Stimulated activated naive B cell treated with anti-CD40 and anti-IgM and Interleukin-4, amounts not matched to agents 10 μg/mL and 1 μg/mL and 100 μg/mL, for 72 hours (primary cell): ENCODE measurements at regions not wholly inside any gene's neighbourhood (a gene's known extent, or its start where the extent isn't known, plus 50 kb on each side); places are given as distances from the start of the nearest gene placed in this dataset.
A peak's percentile ranks its signal among the peaks of the same experiment; 100 is the strongest.
"Not testable (repeated sequence)": the region's sequence is repeated elsewhere in the genome, so short reads cannot be mapped to it uniquely, and the experiment has no call there.

Experiments
- ATAC-seq, 2 donors: fragments of 150-1000 bp; cut with Tn5 transposase; replicated peaks; 2 replicates each; pipeline ENCODE4 v1.10.0; 2021; ENCODE audit warnings: moderate library complexity in 1 of 2
- DNase-seq: peaks from one replicate; pipeline ENCODE4 v3.0.0; 2021
- H3K27ac Mint-ChIP-seq: one replicate; pipeline ENCODE4 v1.8.0; 2022; ENCODE audit warnings: mild to moderate bottlenecking, mixed read lengths
- H3K27me3 Mint-ChIP-seq, 2 donors: one replicate each; pipeline ENCODE4 v1.8.0; 2022; ENCODE audit warnings: mixed read lengths in 2 of 2
- H3K36me3 Mint-ChIP-seq, 2 donors: one replicate each; pipeline ENCODE4 v1.8.0; 2022; ENCODE audit warnings: mixed read lengths in 2 of 2, mild to moderate bottlenecking in 1 of 2
- H3K4me1 Mint-ChIP-seq, 2 donors: one replicate each; pipeline ENCODE4 v1.8.0; 2022; ENCODE audit warnings: mixed read lengths in 2 of 2, mild to moderate bottlenecking in 1 of 2
- H3K4me3 Mint-ChIP-seq, 2 donors: one replicate each; pipeline ENCODE4 v1.8.0; 2022; ENCODE audit warnings: mild to moderate bottlenecking in 2 of 2, mixed read lengths in 2 of 2, moderate library complexity in 1 of 2
- H3K9me3 Mint-ChIP-seq, 2 donors: one replicate each; pipeline ENCODE4 v1.8.0; 2022; ENCODE audit warnings: mixed read lengths in 2 of 2, mild to moderate bottlenecking in 1 of 2

DNA sequence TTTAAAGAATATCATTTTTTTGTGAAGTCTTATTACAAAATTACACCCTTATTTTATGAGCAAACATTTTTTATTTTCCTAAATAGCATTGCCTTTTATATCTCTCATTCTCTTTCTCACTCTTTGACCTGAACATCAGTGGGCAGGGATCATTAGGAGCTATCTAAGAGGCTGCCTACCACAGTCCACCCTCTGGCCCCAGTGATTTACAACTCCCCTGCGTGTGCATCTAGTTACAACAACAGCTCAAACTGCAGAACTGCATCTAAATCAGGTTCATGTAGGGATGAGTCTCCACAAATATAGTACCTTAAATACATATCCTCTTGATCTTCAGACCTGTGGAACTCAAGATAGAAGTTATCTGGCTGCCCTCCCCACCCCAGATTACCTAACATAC, 172.4 kb upstream of the CXCR4 start:
- Mint-ChIP-seq H3K4me3 (no peak overlapping the region), H3K27ac (no peak overlapping the region), H3K9me3 (peaks cover 0 to 7% of the 10 kb centered on the region in 2 donors), H3K36me3 (peaks cover 0 to 3% of the 10 kb centered on the region in 2 donors), H3K4me1 (peaks cover 13 to 20% of the 10 kb centered on the region in 2 donors), H3K27me3 (no peaks in the 10 kb centered on the region)
- DNase-seq (no peak), ATAC-seq (no peak)

DNA sequence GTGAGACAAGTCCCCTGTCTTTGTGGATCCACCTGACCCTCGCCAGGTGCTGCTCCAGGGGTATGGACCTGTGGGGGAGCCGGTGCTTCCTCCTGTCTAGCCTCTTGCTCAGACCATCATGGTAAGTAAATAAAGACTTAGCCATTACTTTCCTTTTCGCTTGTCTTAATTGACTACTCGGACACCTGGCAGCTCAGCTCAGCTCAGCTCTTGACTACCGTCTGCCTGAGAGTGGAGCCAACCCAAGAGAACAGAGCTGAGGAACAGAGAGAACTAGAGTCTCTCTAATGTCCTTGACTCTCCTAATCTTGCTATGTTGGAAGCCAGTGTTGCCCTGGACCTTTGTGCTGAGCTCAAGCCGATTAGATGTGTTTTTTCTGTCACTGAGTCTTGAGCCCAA, 170.3 kb upstream of the CXCR4 start:
- H3K4me1 Mint-ChIP-seq = peaks cover 30 to 38% of the 10 kb centered on the region in 2 donors
- H3K27me3 Mint-ChIP-seq = no peaks in the 10 kb centered on the region
- DNase-seq = no peak
- H3K4me3 Mint-ChIP-seq = no peak overlapping the region
- H3K9me3 Mint-ChIP-seq = peaks cover 2 to 7% of the 10 kb centered on the region in 2 donors
- ATAC-seq = no peak
- H3K36me3 Mint-ChIP-seq = peaks cover 0 to 3% of the 10 kb centered on the region in 2 donors
- H3K27ac Mint-ChIP-seq = no peak overlapping the region

DNA sequence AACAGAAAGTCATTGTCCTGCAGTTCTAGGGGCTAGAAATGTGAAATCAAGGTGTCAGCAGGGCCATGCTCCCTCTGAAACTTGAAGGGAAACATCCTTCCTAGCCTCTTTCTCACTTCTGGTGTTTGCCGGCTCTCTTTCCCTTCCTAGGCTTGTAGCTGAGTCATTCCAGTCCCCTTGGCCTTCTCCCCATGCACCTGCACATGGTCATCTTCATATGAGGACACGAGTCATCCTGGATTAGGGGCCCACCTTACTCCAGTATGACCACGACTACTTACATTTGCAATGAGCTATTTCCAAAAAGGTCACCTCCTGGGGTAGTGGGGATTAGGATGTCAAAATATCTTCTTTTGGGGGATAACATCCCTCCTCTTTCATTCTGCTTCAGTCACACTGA, 168.5 kb upstream of the CXCR4 start:
- Mint-ChIP-seq H3K4me3 (peak overlapping the region in 1 of 2 donors; percentile 18), H3K27ac (peak overlapping the region; percentile 67), H3K36me3 (peaks cover 0 to 3% of the 10 kb centered on the region in 2 donors), H3K27me3 (no peaks in the 10 kb centered on the region), H3K9me3 (peaks cover 2% of the 10 kb centered on the region in 2 donors), H3K4me1 (peaks cover 44 to 56% of the 10 kb centered on the region in 2 donors)
- peak; percentile 55 to 57 for ATAC-seq
- DNase-seq = no peak

DNA sequence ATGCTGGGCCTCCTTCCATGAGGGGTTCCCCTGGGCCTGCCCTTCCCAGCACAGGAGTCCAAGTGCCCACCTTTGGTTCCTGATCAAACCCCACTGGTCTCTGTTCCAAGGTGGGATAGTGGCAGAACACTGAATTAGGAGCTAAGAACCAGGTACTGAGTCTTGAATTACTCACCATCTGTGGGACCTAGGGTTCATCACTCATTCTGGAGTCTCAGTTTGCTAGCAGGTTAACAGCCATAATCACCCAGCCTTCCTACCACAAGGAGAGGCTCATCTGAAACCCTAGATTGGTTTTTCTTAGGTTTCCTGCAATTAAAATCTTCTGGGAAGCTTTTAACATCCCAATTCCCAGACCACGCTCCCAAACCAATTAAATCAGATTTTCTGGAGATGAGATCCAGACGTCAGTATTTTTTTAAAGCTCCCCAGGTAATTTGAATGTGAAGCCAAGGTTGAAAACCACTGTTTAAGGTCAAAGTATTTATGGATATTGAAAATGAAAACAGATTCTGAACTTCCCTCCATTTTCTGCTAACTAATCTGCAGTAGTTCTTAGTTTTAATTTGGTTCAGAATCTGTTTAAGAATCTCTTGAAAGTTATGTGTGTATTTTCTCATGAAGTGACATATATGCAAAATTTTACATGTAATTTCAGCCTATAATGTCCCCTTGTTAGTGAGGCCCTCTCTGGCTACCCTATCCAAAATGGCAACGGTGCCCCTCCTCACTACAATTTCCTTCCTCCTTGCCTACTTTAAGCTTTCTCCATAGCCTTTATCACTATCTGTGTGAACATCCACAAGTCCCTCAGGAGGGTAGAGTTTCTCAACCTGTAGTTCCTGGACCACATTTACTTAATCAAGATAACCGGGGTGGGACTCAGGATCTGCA, 166.5 kb upstream of the CXCR4 start:
- Mint-ChIP-seq H3K36me3 (peaks cover 0 to 3% of the 10 kb centered on the region in 2 donors), H3K27me3 (no peaks in the 10 kb centered on the region), H3K27ac (peak overlapping the region; percentile 95), H3K9me3 (peaks cover 0 to 2% of the 10 kb centered on the region in 2 donors), H3K4me3 (peak overlapping the region; percentile 69 to 70), H3K4me1 (peaks cover 57 to 72% of the 10 kb centered on the region in 2 donors)
- DNase-seq (no peak), ATAC-seq (peak; percentile 75 to 79)

DNA sequence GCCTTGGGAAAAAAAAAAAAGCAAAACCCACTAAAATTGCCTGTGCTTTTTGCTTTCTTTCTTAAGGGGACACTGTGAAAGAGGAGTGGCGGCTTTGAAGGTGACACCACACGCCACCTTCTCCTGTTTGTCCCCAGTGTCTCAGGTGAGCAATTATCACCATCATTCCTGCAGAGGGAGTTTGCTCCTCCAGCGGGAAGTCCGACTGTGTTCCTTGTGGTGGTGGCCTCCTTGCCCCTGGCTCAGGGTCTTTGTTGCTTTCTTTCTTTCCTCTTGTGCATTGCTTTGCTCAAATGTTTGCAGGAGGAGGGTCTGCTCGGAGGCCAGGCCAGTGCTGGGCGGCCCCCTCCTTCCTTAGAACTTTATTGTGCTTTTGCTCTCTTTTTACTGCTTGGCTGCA, 164.3 kb upstream of the CXCR4 start:
- no peak for DNase-seq
- Mint-ChIP-seq H3K36me3 (peaks cover 0 to 3% of the 10 kb centered on the region in 2 donors), H3K4me1 (peaks cover 60 to 76% of the 10 kb centered on the region in 2 donors), H3K9me3 (peaks cover 0 to 2% of the 10 kb centered on the region in 2 donors), H3K27ac (no peak overlapping the region), H3K27me3 (no peaks in the 10 kb centered on the region), H3K4me3 (no peak overlapping the region)
- ATAC-seq = no peak

DNA sequence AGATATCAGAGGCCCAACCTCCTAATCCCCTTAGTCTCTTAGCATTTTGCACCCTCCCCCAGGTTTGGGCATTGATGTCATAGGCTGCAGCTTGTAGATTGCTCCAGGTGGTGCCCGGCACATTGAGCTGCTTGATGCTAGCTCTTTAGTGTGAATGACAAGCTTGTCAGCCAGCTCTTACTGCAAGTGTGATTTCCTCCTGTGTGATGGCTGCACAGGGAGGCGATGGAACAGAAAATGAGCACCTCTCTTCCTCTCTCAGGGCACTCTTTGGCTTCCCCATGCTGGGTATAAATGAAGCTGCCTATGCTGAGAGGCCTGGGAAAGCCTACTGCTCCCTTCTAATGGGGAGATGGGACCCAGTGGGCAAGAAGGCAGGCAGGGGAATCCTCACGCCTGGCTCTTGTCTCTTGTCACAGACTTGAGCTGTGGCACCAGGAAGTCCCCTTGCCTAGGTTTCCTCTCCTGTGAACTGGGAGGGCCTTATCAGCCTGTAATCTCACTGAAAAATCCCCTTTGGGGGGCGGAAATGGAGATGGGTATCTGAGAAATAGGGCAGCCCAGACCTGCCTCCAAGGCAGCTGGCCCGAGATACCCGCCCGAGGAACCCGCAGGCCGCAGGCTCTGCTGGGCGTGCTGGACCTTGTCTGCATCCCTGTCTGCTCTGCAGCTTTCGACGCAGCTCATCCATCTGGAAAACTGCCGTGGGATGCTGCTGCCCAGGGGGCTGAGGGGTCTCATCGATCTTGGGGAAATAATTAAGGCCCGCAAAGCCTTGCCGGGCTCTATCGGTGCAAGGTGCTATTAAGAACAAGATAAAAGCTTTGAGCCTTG, 163.5 kb upstream of the CXCR4 start:
- Mint-ChIP-seq H3K9me3 (peaks cover 0 to 2% of the 10 kb centered on the region in 2 donors), H3K4me1 (peaks cover 57 to 70% of the 10 kb centered on the region in 2 donors), H3K27me3 (no peaks in the 10 kb centered on the region), H3K27ac (peak overlapping the region; percentile 82), H3K4me3 (no peak overlapping the region), H3K36me3 (peaks cover 0 to 3% of the 10 kb centered on the region in 2 donors)
- ATAC-seq = peak in 1 of 2 donors; percentile 51
- DNase-seq = no peak

DNA sequence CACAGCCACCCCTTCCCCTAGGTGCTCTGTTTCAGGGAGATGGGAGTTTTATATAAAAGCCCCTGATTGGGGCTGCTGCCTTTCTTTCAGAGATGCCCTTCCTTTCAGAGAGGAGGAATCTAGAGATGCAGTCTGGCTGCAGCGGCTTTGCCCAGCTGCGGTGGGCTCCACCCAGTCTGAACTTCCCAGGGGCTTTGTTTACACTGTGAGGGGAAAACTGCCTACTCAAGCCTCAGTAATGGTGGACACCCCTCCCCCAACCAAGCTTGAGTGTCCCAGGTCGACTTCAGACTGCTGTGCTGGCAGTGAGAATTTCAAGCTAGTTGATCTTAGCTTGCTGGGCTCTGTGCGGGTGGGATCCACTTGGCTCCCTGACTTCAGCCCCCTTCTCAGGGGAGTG, 148.4 kb upstream of the CXCR4 start:
- not testable (repeated sequence) for H3K27ac Mint-ChIP-seq

DNA sequence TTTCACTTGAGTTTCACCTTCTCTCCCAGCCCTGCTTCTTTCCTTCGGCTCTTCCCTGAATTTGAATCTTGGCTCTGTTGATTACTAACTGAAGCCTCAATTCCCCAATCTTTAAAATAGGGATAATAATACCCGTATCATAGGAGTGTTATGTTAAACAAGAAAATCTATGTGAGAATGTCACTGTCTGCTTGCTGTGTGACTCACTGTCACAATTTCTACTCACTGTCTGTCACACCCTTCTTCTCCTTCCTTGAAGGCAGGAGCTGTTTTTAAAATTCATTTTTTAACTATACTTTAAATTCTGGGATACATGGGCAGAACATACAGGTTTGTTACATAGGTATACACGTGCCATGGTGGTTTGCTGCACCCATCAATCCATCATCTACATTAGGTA, 141.6 kb upstream of the CXCR4 start:
- ATAC-seq = no peak
- Mint-ChIP-seq H3K9me3 (peaks cover 4 to 5% of the 10 kb centered on the region in 2 donors), H3K27me3 (no peaks in the 10 kb centered on the region), H3K27ac (peak overlapping the region; percentile 48), H3K36me3 (peaks cover 3 to 6% of the 10 kb centered on the region in 2 donors), H3K4me3 (no peak overlapping the region), H3K4me1 (peaks cover 38 to 58% of the 10 kb centered on the region in 2 donors)
- no peak for DNase-seq

More for the DNA sequence above, 148.4 kb upstream of the CXCR4 start:
- DNase-seq, ATAC-seq, H3K4me3 Mint-ChIP-seq, H3K27me3 Mint-ChIP-seq, H3K36me3 Mint-ChIP-seq: not testable (repeated sequence)
- Mint-ChIP-seq H3K4me1 (peaks cover 14 to 16% of the 10 kb centered on the region in 2 donors), H3K9me3 (peaks cover 6 to 12% of the 10 kb centered on the region in 2 donors)

DNA sequence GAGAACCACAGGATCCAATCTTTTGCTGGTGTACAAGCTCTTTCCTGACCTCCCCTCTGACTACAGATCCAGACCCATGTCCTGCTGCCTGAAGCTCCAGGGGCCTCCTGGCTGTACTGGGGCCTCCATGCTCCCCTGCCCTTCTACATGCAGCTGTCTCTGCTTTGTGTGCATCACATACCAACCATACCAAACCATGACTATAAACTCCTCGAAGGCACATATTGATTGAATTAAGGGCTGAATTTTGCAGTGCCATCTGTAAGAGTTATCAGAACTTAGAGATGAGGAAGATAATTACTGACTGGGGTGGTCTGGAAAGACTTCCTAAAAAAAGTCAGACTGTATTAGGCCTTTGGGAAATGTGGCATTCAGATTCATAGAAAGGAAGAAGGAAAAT, 139.9 kb upstream of the CXCR4 start:
- ATAC-seq (no peak), DNase-seq (no peak)
- Mint-ChIP-seq H3K4me1 (peaks cover 52 to 74% of the 10 kb centered on the region in 2 donors), H3K27me3 (no peaks in the 10 kb centered on the region), H3K36me3 (peaks cover 0 to 3% of the 10 kb centered on the region in 2 donors), H3K9me3 (peaks cover 0 to 3% of the 10 kb centered on the region in 2 donors), H3K4me3 (no peak overlapping the region), H3K27ac (peak overlapping the region; percentile 15)

DNA sequence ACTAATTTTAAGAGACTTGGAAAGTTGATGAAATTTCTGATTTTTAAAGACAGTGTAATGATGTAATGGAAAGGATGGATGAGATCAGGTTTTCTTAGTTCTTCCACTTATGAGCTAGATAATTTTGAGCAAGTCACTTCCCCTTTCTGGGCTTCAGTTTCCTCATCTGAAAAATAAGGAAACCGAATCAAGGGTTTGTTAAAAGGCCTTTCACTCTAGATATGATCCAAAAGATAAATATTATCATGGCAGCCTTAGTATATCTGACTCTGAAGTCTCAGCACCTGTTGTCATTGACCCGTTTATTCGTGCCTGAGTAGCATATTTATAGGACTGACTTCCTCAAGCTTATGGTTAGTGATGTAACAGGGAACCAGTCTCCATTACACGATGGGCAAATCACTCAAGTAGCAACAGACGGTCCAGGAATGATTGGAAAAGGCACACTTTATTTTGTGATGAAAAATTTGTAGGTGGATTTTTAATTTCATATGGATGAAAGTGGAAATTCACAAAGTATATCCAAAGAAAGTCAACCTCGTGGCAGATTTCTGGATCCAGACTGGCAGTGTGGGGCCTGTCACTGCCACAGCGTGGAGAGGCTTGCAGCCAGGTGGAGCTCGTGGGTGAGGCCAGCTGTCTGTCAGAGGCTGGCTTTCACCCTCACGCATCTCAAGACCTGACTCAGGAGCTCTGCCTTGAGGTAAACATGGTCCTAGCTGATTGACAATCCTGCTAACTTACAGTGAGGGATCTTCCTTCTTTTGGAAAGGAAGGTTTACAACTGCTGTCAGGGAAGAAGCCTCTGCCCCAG, 137.9 kb upstream of the CXCR4 start:
- Mint-ChIP-seq H3K4me3 (peak overlapping the region; percentile 25), H3K27me3 (no peaks in the 10 kb centered on the region), H3K4me1 (peaks cover 66 to 94% of the 10 kb centered on the region in 2 donors), H3K9me3 (no peaks in the 10 kb centered on the region), H3K27ac (peak overlapping the region; percentile 97), H3K36me3 (no peaks in the 10 kb centered on the region)
- ATAC-seq (peak; percentile 76 to 79), DNase-seq (peak; percentile 61)

DNA sequence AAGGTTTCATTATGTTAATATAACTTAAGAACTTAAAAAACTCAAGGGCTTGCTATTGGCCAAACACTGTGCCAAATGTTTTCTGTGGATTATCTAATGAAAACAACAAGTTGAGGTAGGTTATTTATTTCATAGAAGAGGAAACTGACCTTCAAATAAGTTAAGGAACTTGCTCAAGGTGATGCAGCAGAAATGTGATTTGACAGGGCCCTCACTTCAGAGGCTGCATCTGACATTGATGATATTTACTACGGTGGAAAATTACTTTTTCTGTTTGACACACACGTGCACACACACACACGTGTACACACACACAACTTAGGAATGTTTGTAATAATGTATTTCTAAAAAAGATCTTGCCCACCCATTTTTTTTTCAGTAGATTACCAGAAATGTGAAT, 137.2 kb upstream of the CXCR4 start:
- Mint-ChIP-seq H3K4me1 (peaks cover 69 to 98% of the 10 kb centered on the region in 2 donors), H3K36me3 (no peaks in the 10 kb centered on the region), H3K27me3 (no peaks in the 10 kb centered on the region), H3K9me3 (peaks cover 0 to 6% of the 10 kb centered on the region in 2 donors), H3K27ac (peak overlapping the region; percentile 97), H3K4me3 (no peak overlapping the region)
- ATAC-seq (peak; percentile 31 to 46), DNase-seq (no peak)

DNA sequence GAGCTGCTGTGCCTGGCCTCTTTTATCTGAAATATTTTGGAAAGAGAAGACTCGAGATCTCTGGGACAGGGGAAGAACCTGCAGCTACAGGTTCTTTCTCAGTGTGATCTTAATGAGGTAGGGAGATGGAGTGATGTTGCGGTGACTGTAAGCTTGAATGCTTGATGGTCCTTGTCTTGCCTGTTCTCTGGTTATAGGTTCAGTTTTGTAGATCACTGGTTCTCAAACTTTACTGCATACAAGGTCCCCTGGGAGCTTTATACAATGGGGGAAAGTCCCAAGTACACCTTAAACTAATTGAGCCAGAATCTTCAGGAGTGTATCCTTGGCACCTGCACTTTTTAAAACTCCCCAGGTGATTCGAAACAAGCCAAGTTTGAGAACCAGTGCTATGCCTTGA, 136.7 kb upstream of the CXCR4 start:
- DNase-seq (peak; percentile 56), ATAC-seq (peak; percentile 73 to 76)
- Mint-ChIP-seq H3K27me3 (no peaks in the 10 kb centered on the region), H3K4me3 (peak overlapping the region; percentile 15 to 22), H3K9me3 (peaks cover 0 to 7% of the 10 kb centered on the region in 2 donors), H3K4me1 (peaks cover 70 to 98% of the 10 kb centered on the region in 2 donors), H3K27ac (peak overlapping the region; percentile 97), H3K36me3 (no peaks in the 10 kb centered on the region)

DNA sequence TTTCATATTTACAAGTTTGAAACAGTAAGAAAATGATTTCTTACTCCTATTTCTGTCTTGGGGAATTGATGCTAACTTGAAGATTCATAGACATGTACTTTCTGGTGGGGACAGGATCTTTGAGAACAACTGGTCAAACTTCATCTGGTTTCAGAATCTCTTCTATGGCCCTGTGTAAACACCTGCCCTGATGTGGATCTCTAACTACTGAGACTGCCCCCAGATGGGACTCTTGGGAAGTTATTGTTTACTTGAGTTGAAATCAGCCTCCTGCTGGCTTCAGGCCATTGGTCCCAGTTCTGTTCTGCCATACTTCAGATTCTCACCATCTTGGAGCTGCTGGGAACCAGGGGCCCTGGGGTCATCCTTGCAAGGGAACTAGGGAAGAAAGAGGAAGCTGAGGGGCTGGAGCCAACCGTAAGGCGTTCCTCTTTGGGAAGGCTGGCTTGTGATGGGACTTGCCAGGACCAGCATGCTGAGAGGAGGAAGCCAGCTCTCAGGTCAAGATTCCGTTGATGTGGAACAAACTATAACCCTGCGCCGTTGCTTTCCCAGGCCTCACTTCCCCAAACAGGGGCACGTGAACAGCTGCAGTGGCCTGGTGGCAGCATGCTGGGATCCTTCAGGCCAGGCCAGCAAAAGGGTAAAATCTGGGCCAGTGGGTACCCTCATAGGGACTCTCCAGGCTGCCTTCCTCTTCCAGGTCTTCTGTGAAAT, 135.5 kb upstream of the CXCR4 start:
- peaks cover 67 to 96% of the 10 kb centered on the region in 2 donors for H3K4me1 Mint-ChIP-seq

More for the DNA sequence above, 135.5 kb upstream of the CXCR4 start:
- H3K9me3 Mint-ChIP-seq = peaks cover 1 to 7% of the 10 kb centered on the region in 2 donors
- no peaks in the 10 kb centered on the region for H3K27me3 Mint-ChIP-seq
- H3K4me3 Mint-ChIP-seq = peak overlapping the region; percentile 23 to 64
- H3K27ac Mint-ChIP-seq = peak overlapping the region; percentile 97
- H3K36me3 Mint-ChIP-seq = no peaks in the 10 kb centered on the region
- ATAC-seq = peak in 1 of 2 donors; percentile 8
- DNase-seq = peak; percentile 50
